GM19372 (cell line): ENCODE measurements at regions not wholly inside any gene's neighbourhood (a gene's known extent, or its start where the extent isn't known, plus 50 kb on each side); places are given as distances from the start of the nearest gene placed in this dataset.

Source experiments
- ATAC-seq: cut with Tn5 transposase; IDR thresholded peaks from one replicate; pipeline ENCODE4 v1.9.1; 2021; ENCODE audit warnings: mild to moderate bottlenecking, low read depth, moderate library complexity; ENCODE audit not compliant: unreplicated experiment

GRCh38 chrY:21370494-21370893 lies 140.6 kb upstream of the RBMY1B start:
- ATAC-seq: no peak

GRCh38 chrY:21394116-21394515 lies 117.0 kb upstream of the RBMY1B start:
- ATAC-seq: peak; percentile 61

- ATAC-seq: no peak
Measured at GRCh38 chrY:21422221-21422620, 88.9 kb upstream of the RBMY1B start.

GRCh38 chrY:21440536-21440935 lies 70.6 kb upstream of the RBMY1B start:
- no peak for ATAC-seq

- no peak for ATAC-seq
Measured at GRCh38 chrY:21453644-21454043, 57.5 kb upstream of the RBMY1B start.

GRCh38 chrY:21454133-21454532 lies 57.0 kb upstream of the RBMY1B start:
- no peak for ATAC-seq

- ATAC-seq: no peak
Measured at GRCh38 chrY:21459648-21460047, 51.5 kb upstream of the RBMY1B start.
